ENCODE measurements at regions not wholly inside any gene's neighbourhood (a gene's known extent, or its start where the extent isn't known, plus 50 kb on each side); places are given as distances from the start of the nearest gene placed in this dataset.

DNA sequence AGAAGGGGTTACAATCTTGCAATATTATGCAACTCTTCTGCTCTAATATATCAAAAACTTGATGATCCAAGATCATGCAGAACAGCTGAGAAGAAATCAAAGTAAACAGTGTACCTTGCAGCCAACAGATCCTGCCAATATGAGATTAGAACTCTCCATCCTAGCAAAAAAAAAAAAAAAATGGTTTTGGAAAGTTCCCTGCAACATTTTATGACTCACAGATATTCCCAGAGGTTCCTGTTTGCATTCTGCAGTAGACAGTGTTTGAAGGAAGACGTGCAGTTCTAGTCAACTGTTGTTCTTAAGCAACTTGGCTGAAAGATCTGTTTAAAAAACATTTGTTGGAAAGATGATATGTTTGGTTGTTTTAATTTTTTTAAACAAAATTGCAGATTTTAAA, 103.6 kb upstream of the WDR75 start:
- TF ChIP-seq, protein P1, sequence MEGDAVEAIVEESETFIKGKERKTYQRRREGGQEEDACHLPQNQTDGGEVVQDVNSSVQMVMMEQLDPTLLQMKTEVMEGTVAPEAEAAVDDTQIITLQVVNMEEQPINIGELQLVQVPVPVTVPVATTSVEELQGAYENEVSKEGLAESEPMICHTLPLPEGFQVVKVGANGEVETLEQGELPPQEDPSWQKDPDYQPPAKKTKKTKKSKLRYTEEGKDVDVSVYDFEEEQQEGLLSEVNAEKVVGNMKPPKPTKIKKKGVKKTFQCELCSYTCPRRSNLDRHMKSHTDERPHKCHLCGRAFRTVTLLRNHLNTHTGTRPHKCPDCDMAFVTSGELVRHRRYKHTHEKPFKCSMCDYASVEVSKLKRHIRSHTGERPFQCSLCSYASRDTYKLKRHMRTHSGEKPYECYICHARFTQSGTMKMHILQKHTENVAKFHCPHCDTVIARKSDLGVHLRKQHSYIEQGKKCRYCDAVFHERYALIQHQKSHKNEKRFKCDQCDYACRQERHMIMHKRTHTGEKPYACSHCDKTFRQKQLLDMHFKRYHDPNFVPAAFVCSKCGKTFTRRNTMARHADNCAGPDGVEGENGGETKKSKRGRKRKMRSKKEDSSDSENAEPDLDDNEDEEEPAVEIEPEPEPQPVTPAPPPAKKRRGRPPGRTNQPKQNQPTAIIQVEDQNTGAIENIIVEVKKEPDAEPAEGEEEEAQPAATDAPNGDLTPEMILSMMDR (IDR thresholded peaks at IDR 0.05) = no peak
- TF ChIP-seq POLR2A (IDR thresholded peaks at IDR 0.05) (no peak), POLR2AphosphoS5 (IDR thresholded peaks at IDR 0.05) (peak; percentile 16)
